ENCODE measurements at regions not wholly inside any gene's neighbourhood (a gene's known extent, or its start where the extent isn't known, plus 50 kb on each side); places are given as distances from the start of the nearest gene placed in this dataset.

GRCh38 chr16:59111280-59111679, 377.2 kb upstream of the GOT2 start:
- Mint-ChIP-seq H3K9me3 (no peaks in the 10 kb centered on the region), H3K36me3 (ENCODE audit: low read depth) (no peaks in the 10 kb centered on the region), H3K27me3 (ENCODE audit: insufficient read depth, low read depth, poor library complexity) (peaks cover 2% of the 10 kb centered on the region), H3K27ac (no peak overlapping the region), H3K4me3 (no peak overlapping the region), H3K4me1 (peaks cover 10% of the 10 kb centered on the region)
- no peak overlapping the region for H3K27ac ChIP-seq (ENCODE audit: low read depth)
- no peak overlapping the region for H2AFZ ChIP-seq
- 0 out of 2 replicates have a peak, but pooled peaks cover 4% of the 10 kb centered on the region for H3K9me2 ChIP-seq (ENCODE audit: insufficient read depth)
- H3K36me3 ChIP-seq (ENCODE audit: insufficient read depth), result no peaks in the 10 kb centered on the region
- no peak overlapping the region for H3K4me2 ChIP-seq
- H3F3A ChIP-seq (replicated peaks; ENCODE audit: low read depth), result no peaks in the 10 kb centered on the region
- no peaks in the 10 kb centered on the region for H3K79me2 ChIP-seq (replicated peaks; ENCODE audit: insufficient read depth)
- TF ChIP-seq ETS1 (IDR thresholded peaks at IDR 0.05) (no peak), EZH2phosphoT487 (IDR thresholded peaks at IDR 0.05; ENCODE audit: unreplicated experiment) (no peak), CREB1 (CRISPR knock-in tag; IDR thresholded peaks at IDR 0.05; ENCODE audit: low read depth) (no peak), POLR2AphosphoS5 (IDR thresholded peaks at IDR 0.05; ENCODE audit: low read depth) (no peak), CTCF (conservative IDR thresholded peaks at IDR 0.05; ENCODE audit: low read depth in 2 of 2) (no peak), NANOG (IDR thresholded peaks at IDR 0.05; ENCODE audit: borderline replicate concordance) (no peak), JUNB (IDR thresholded peaks at IDR 0.05; ENCODE audit: unreplicated experiment) (no peak), REST (IDR thresholded peaks at IDR 0.05; ENCODE audit: unreplicated experiment) (no peak), ZNF331 (CRISPR knock-in tag; IDR thresholded peaks at IDR 0.05; ENCODE audit: low read depth) (no peak), STAT1 (IDR thresholded peaks at IDR 0.05; ENCODE audit: unreplicated experiment) (no peak), ZNF114 (CRISPR knock-in tag; IDR thresholded peaks at IDR 0.05) (no peak), ZNF462 (CRISPR knock-in tag; IDR thresholded peaks at IDR 0.05) (no peak), EZH2 (IDR thresholded peaks at IDR 0.05; ENCODE audit: low read depth, unreplicated experiment) (no peak)
- no peak overlapping the region for H3K4me3 ChIP-seq
- ATAC-seq (no peak; the same call in 2 of the 3 replicates), DNase-seq (ENCODE audit: low spot score) (no peak)
- no peaks in the 10 kb centered on the region for H4K20me1 ChIP-seq (replicated peaks; ENCODE audit: insufficient read depth)
- no peaks in the 10 kb centered on the region for H3K27me3 ChIP-seq (ENCODE audit: insufficient read depth)
- no peaks in the 10 kb centered on the region for H3K4me1 ChIP-seq (ENCODE audit: insufficient read depth)
